SJCRH30 (cell line): ENCODE measurements at regions not wholly inside any gene's neighbourhood (a gene's known extent, or its start where the extent isn't known, plus 50 kb on each side); places are given as distances from the start of the nearest gene placed in this dataset.
"Not testable (repeated sequence)": the region's sequence is repeated elsewhere in the genome, so short reads cannot be mapped to it uniquely, and the experiment has no call there.

ENCODE experiments used
- DNase-seq, 2 experiments: peaks; one replicate each; pipeline ENCODE4 v3.0.0-alpha.2; 2015 to 2020
- H3K27ac ChIP-seq: fragments of 250-450 bp; sonication (Bioruptor Pico); 2 replicates; pipeline ENCODE4 v1.5.1; 2020; ENCODE audit warnings: mild to moderate bottlenecking, moderate library complexity
- H3K27me3 ChIP-seq: fragments of 250-450 bp; sonication (Bioruptor Pico); 2 replicates; pipeline ENCODE4 v1.5.1; 2020; ENCODE audit warnings: mild to moderate bottlenecking, moderate library complexity
- H3K36me3 ChIP-seq: fragments of 250-450 bp; sonication (Bioruptor Pico); 2 replicates; pipeline ENCODE4 v1.5.1; 2020; ENCODE audit warnings: mild to moderate bottlenecking, moderate library complexity
- H3K4me1 ChIP-seq: fragments of 250-450 bp; sonication (Bioruptor Pico); 2 replicates; pipeline ENCODE4 v1.5.1; 2020; ENCODE audit warnings: mild to moderate bottlenecking, moderate library complexity
- H3K4me3 ChIP-seq: fragments of 250-450 bp; sonication (Bioruptor Pico); 2 replicates; pipeline ENCODE4 v1.5.1; 2020; ENCODE audit warnings: mild to moderate bottlenecking, moderate library complexity
- H3K9me3 ChIP-seq: fragments of 250-450 bp; sonication (Bioruptor Pico); replicated peaks from 2 replicates; pipeline ENCODE4 v1.5.1; 2020; ENCODE audit warnings: mild to moderate bottlenecking, moderate library complexity

GRCh38 chr1:213499444-213499843 is 448.4 kb downstream of the RPS6KC1 start:
- H3K9me3 ChIP-seq = 0 out of 2 replicates have a peak, but pooled peaks cover 2% of the 10 kb centered on the region
- no peak overlapping the region for H3K4me3 ChIP-seq
- no peaks in the 10 kb centered on the region for H3K36me3 ChIP-seq
- DNase-seq = no peak
- no peaks in the 10 kb centered on the region for H3K4me1 ChIP-seq
- H3K27me3 ChIP-seq = no peaks in the 10 kb centered on the region
- H3K27ac ChIP-seq = no peak overlapping the region

GRCh38 chr1:213507472-213508223 is 456.6 kb downstream of the RPS6KC1 start:
- Histone ChIP-seq H3K27me3 (0 out of 2 replicates have a peak, but pooled peaks cover 3% of the 10 kb centered on the region), H3K36me3 (no peaks in the 10 kb centered on the region), H3K9me3 (0 out of 2 replicates have a peak, but pooled peaks cover 2% of the 10 kb centered on the region), H3K27ac (no peak overlapping the region), H3K4me1 (no peaks in the 10 kb centered on the region), H3K4me3 (no peak overlapping the region)
- no peak for DNase-seq

DNA sequence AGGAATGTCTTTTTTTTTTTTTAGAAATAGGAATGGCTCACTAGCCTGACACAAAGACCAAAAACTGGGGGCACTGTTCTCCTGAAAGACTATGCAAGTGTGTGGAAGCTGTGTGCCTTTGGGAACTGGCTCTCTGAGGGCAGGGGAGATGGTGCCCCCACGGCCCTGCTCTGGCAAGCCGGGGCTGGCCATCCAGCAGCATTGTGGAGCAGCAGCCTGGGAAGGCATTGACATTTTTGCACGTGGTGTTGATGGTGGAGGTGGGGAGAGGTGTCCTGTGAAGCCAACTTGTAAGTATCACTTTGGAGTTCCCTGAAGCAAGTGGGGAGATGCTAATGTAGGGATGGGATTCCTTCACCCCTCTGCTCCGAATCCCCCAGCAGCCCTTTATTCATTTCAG is 460.1 kb downstream of the RPS6KC1 start:
- Histone ChIP-seq H3K4me3 (no peak overlapping the region), H3K4me1 (no peaks in the 10 kb centered on the region), H3K27ac (no peak overlapping the region), H3K27me3 (0 out of 2 replicates have a peak, but pooled peaks cover 3% of the 10 kb centered on the region), H3K36me3 (no peaks in the 10 kb centered on the region), H3K9me3 (no peaks in the 10 kb centered on the region)
- DNase-seq = no peak

DNA sequence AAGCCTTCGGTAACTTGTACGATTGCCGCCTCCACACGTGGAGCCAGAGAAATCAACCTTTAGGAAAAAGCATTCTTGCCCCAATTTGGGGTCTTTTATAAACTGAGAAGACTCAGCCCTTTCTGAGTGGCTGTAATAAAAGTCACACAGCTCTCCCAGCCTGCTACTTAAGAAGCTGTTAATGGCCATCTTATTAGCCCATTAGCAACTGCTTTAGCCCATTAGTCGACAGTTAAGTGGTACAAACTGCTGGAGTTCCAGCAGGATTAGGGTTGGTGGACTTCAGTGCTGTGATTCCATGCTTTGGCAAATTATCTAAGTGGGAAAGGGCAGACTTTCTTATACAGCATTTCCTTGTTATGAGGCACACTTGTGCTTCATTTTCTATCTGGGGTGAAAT is 461.3 kb downstream of the RPS6KC1 start:
- no peak overlapping the region for H3K27ac ChIP-seq
- H3K9me3 ChIP-seq = no peaks in the 10 kb centered on the region
- no peaks in the 10 kb centered on the region for H3K36me3 ChIP-seq
- DNase-seq = no peak
- H3K4me3 ChIP-seq = no peak overlapping the region
- H3K4me1 ChIP-seq = no peaks in the 10 kb centered on the region
- H3K27me3 ChIP-seq = 0 out of 2 replicates have a peak, but pooled peaks cover 3% of the 10 kb centered on the region

DNA sequence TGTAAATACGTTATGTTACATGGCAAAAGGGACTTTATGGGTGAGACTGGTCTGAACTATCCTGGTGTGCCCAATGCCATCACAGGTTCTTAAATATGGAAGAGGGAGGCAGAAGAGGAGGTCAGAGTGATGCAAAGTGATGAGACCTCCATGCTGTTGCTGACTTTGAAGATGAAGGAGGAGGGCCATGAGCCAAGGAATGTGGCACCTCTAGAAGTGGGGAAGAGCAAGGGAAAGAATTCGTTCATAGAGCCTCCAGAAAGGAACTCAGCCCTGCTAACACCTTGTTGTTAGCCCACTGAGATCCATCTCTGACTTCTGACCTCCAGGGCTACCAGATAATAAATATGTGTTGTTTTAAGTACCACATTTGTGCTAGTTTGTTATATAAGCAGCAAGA is 462.0 kb downstream of the RPS6KC1 start:
- H3K4me1 ChIP-seq = no peaks in the 10 kb centered on the region

DNA sequence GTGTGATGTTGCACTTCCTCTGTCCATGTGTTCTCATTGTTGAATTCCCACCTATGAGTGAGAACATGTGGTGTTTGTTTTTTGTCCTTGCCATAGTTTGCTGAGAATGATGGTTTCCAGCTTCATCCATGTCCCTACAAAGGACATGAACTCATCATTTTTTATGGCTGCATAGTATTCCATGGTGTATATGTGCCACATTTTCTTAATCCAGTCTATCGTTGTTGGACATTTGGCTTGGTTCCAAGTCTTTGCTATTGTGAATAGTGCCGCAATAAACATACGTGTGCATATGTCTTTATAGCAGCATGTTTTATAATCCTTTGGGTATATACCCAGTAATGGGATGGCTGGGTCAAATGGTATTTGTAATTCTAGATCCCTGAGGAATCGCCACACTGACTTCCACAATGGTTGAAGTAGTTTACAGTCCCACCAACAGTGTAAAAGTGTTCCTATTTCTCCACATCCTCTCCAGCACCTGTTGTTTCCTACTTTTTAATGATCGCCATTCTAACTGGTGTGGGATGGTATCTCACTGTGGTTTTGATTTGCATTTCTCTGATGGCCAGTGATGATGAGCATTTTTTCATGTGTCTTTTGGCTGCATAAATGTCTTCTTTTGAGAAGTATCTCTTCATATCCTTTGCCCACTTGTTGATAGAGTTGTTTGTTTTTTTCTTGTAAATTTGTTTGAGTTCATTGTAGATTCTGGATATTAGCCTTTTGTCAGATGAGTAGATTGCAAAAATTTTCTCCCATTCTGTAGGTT is 463.6 kb downstream of the RPS6KC1 start:
- not testable (repeated sequence) for H3K9me3 ChIP-seq, DNase-seq, H3K27ac ChIP-seq, H3K4me1 ChIP-seq, H3K36me3 ChIP-seq, H3K4me3 ChIP-seq, H3K27me3 ChIP-seq

More for the DNA sequence above, 462.0 kb downstream of the RPS6KC1 start:
- no peaks in the 10 kb centered on the region for H3K9me3 ChIP-seq
- no peak overlapping the region for H3K27ac ChIP-seq
- H3K36me3 ChIP-seq = no peaks in the 10 kb centered on the region
- no peak for DNase-seq
- H3K27me3 ChIP-seq = 0 out of 2 replicates have a peak, but pooled peaks cover 3% of the 10 kb centered on the region
- no peak overlapping the region for H3K4me3 ChIP-seq

DNA sequence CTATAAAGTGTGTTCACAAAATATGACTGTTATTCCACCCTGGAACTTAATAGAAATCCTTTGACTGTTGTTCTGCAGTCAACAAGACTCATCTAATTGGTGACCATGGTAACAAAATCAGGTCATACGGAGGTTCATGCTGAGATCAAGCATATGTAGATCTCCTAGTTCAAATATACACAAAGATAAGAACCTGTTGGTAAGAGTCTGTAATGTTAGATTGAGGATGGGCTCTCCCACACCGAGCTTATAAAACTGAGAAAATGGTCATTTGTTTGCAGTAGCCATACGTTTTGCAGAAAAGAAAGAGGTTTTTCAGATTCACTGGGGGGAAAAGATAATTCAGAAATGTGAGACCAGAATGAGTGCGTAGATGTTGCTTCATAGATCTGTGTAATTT is 468.1 kb downstream of the RPS6KC1 start:
- peaks cover 3% of the 10 kb centered on the region; the same call in 1 of the 2 replicates for H3K27me3 ChIP-seq
- H3K36me3 ChIP-seq = no peaks in the 10 kb centered on the region
- H3K4me1 ChIP-seq = no peaks in the 10 kb centered on the region
- H3K27ac ChIP-seq = no peak overlapping the region
- 0 out of 2 replicates have a peak, but pooled peaks cover 3% of the 10 kb centered on the region for H3K9me3 ChIP-seq
- DNase-seq = no peak
- H3K4me3 ChIP-seq = no peak overlapping the region

DNA sequence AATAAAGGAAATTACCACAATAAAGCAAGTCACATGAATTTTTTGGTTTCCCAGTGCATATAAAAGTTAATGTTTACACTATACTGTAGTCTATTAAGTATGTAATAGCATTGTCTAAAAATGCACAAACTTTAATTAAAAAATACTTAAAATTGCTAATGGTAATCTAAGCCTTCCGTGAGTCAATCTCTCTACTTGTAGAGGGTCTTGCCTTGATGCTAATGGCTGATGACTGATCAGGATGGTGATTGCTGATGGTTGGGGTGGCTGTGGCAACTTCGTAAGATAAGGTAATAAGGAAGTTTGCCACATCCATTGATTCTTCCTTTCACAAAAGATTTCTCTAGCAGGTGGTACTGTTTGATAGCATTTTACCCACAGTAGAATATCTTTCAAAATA is 466.6 kb upstream of the PROX1 start:
- Histone ChIP-seq H3K4me1 (no peaks in the 10 kb centered on the region), H3K27ac (no peak overlapping the region), H3K36me3 (no peaks in the 10 kb centered on the region), H3K27me3 (peaks cover 3% of the 10 kb centered on the region; the same call in 1 of the 2 replicates), H3K4me3 (no peak overlapping the region), H3K9me3 (0 out of 2 replicates have a peak, but pooled peaks cover 3% of the 10 kb centered on the region)
- DNase-seq = no peak

DNA sequence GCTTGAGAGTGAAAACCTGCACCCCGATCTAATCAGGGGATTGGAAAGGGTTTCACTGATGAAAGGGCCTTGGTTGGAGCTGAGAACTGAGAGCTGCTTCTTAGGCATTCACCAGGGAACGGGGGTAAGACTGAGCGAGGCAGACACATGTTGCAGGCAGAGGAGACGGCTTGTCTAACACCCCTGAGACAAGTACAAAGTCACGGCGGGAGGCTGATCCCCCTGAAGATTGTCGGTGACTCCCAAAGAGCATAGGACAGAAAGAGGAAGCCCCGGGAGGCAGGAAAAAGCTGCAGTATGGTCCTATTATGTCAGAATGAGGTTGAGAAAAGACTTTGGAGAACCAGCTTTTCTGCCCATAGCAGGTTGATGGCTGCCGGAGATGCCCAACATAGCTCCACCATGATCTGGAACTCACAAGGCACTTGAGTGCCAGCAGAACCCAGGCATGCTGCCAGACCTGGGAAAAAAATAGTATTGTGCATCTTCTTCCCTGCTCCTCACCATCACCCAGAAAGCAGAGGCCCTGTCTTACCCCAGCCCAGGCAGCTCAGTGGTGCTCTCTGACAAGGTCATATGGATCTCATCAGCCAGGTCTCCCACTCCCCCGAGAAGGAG is 463.9 kb upstream of the PROX1 start:
- no peaks in the 10 kb centered on the region for H3K4me1 ChIP-seq
- DNase-seq = no peak

GRCh38 chr1:213526306-213526705 is 461.5 kb upstream of the PROX1 start:
- no peaks in the 10 kb centered on the region for H3K4me1 ChIP-seq
- no peak for DNase-seq

More for the DNA sequence above, 463.9 kb upstream of the PROX1 start:
- H3K27ac ChIP-seq = no peak overlapping the region
- 0 out of 2 replicates have a peak, but pooled peaks cover 3% of the 10 kb centered on the region for H3K9me3 ChIP-seq
- H3K27me3 ChIP-seq = peaks cover 3% of the 10 kb centered on the region; the same call in 1 of the 2 replicates
- H3K4me3 ChIP-seq = no peak overlapping the region
- H3K36me3 ChIP-seq = no peaks in the 10 kb centered on the region

GRCh38 chr1:213530611-213531320 is 457.0 kb upstream of the PROX1 start:
- H3K4me1 ChIP-seq = no peaks in the 10 kb centered on the region
- no peaks in the 10 kb centered on the region for H3K36me3 ChIP-seq
- H3K27me3 ChIP-seq = no peaks in the 10 kb centered on the region
- no peak overlapping the region for H3K27ac ChIP-seq
- no peaks in the 10 kb centered on the region for H3K9me3 ChIP-seq
- no peak for DNase-seq
- no peak overlapping the region for H3K4me3 ChIP-seq

More at GRCh38 chr1:213526306-213526705, 461.5 kb upstream of the PROX1 start:
- Histone ChIP-seq H3K36me3 (no peaks in the 10 kb centered on the region), H3K9me3 (0 out of 2 replicates have a peak, but pooled peaks cover 3% of the 10 kb centered on the region), H3K27ac (no peak overlapping the region), H3K4me3 (no peak overlapping the region), H3K27me3 (no peaks in the 10 kb centered on the region)

GRCh38 chr1:213531369-213532310 is 456.1 kb upstream of the PROX1 start:
- H3K9me3 ChIP-seq = no peaks in the 10 kb centered on the region
- H3K4me3 ChIP-seq = no peak overlapping the region

GRCh38 chr1:213533125-213533524 is 454.6 kb upstream of the PROX1 start:
- no peak overlapping the region for H3K4me3 ChIP-seq
- no peak for DNase-seq
- no peak overlapping the region for H3K27ac ChIP-seq
- no peaks in the 10 kb centered on the region for H3K36me3 ChIP-seq
- no peaks in the 10 kb centered on the region for H3K4me1 ChIP-seq
- no peaks in the 10 kb centered on the region for H3K9me3 ChIP-seq
- no peaks in the 10 kb centered on the region for H3K27me3 ChIP-seq

More at GRCh38 chr1:213531369-213532310, 456.1 kb upstream of the PROX1 start:
- Histone ChIP-seq H3K4me1 (no peaks in the 10 kb centered on the region), H3K27ac (no peak overlapping the region), H3K36me3 (no peaks in the 10 kb centered on the region), H3K27me3 (no peaks in the 10 kb centered on the region)
- no peak for DNase-seq
